ENCODE measurements at regions not wholly inside any gene's neighbourhood (a gene's known extent, or its start where the extent isn't known, plus 50 kb on each side); places are given as distances from the start of the nearest gene placed in this dataset.

DNA sequence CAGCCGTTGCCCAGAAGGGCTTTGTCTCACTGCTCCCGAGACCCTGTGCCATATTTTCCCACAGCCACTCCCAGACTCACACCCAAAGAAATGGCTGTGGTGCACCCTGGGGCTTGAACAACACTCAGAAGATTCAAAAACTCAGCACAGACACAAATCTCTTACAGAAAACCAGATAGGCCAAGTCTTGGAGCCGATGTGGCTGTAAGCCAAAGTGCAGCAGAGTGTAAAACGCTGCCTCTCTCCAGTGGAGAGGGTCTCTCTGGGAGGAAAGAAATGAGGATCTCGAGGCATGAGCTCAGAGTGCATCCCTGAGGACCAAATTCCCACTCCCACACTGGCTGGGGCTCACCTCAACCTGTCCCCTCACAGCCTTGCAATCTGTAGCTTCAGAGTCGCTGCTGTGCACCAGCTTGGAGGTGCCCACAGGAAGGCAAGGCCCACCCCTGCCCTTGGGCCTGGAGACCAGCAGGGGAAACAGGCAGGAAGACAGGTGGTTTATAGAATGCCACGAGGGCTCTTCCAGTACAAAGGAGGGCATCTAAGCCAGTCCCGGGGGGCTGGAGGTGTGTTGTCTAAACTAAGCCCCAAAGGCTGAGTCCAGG lies 171.3 kb upstream of the AJAP1 start:
- TF ChIP-seq FOXA1 (IDR thresholded peaks at IDR 0.05) (no peak), LEF1 (IDR thresholded peaks at IDR 0.05; ENCODE audit: borderline replicate concordance) (no peak), FOXK2 (IDR thresholded peaks at IDR 0.05) (no peak)
